GM12891 (cell line): ENCODE measurements at regions not wholly inside any gene's neighbourhood (a gene's known extent, or its start where the extent isn't known, plus 50 kb on each side); places are given as distances from the start of the nearest gene placed in this dataset.

ENCODE experiments used
- POLR2A ChIP-seq: IDR thresholded peaks from 2 replicates; pipeline ENCODE4 v1.6.1; 2011; ENCODE audit warnings: low read depth, low read length, control low read depth
- TAF1 ChIP-seq: IDR thresholded peaks from 2 replicates; pipeline ENCODE4 v1.6.1; 2011; ENCODE audit warnings: low read depth, low read length, control low read depth

DNA sequence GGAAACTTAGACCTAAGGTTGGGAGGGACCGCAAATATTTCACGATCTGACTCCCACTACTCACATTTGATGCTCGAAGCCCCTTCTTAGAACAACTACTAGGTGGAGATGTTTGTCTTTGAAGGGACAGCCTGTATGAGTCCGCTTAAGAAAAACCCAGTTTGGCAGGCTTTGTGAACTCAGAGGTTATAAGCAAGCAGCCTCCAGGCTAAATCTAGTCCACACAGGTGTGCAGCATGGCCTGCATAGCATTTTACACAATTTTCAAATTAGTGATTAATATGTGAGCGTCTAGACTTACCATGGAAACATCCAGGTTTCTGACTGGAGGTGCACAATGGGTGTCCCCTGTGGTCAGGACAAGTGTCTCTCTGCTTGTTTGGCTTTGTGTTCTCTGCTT, 127.1 kb downstream of the KIF4B start:
- TF ChIP-seq TAF1 (no peak), POLR2A (no peak)
